Calu3 (cell line): ENCODE measurements at regions not wholly inside any gene's neighbourhood (a gene's known extent, or its start where the extent isn't known, plus 50 kb on each side); places are given as distances from the start of the nearest gene placed in this dataset.

Experiments used
- BruUV-seq: library from RNA; stranded (reverse); fragments of 400-500 nt; replicated peaks from 2 replicates; lab custom pipeline; 2021; lab: Mats Ljungman, UMichigan
- CTCF ChIA-PET: fragments of 300-600 bp; sonication (Branson Sonifier 250); formaldehyde crosslinking; loops from one replicate; lab custom pipeline; 2022; ENCODE audit warnings: antibody characterized with exemption; lab: Charles Lee
- DNase-seq: peaks from one replicate; pipeline ENCODE4 v3.0.0; 2022
- H3K27ac Mint-ChIP-seq: one replicate; pipeline ENCODE4 v1.8.0; 2022; ENCODE audit warnings: mixed read lengths; ENCODE audit not compliant: unreplicated experiment
- H3K27me3 Mint-ChIP-seq: one replicate; pipeline ENCODE4 v1.8.0; 2022; ENCODE audit warnings: mixed read lengths; ENCODE audit not compliant: unreplicated experiment
- H3K36me3 Mint-ChIP-seq: one replicate; pipeline ENCODE4 v1.8.0; 2022; ENCODE audit warnings: mild to moderate bottlenecking, moderate library complexity, mixed read lengths; ENCODE audit not compliant: insufficient read depth, unreplicated experiment
- H3K4me1 Mint-ChIP-seq: one replicate; pipeline ENCODE4 v1.8.0; 2022; ENCODE audit warnings: mild to moderate bottlenecking, low read depth, mixed read lengths; ENCODE audit not compliant: unreplicated experiment
- H3K4me3 Mint-ChIP-seq: one replicate; pipeline ENCODE4 v1.8.0; 2022; ENCODE audit warnings: mild to moderate bottlenecking, low read depth, moderate library complexity, mixed read lengths; ENCODE audit not compliant: unreplicated experiment
- H3K9me3 Mint-ChIP-seq: one replicate; pipeline ENCODE4 v1.8.0; 2022; ENCODE audit warnings: low read depth, mixed read lengths; ENCODE audit not compliant: unreplicated experiment
- CTCF ChIP-seq: fragments of 200-600 bp; IDR thresholded peaks from one replicate; pipeline ENCODE4 v1.8.0; 2022; ENCODE audit warnings: antibody characterized with exemption; ENCODE audit not compliant: unreplicated experiment
- intact Hi-C: fragments of 100-400 bp; cut with micrococcal nuclease; formaldehyde crosslinking; loops from one replicate; pipeline ENCODE4 v1.10.0; 2022; ENCODE audit not compliant: unreplicated experiment

GRCh38 chr3:182605882-182606611 lies 187.3 kb upstream of the ATP11B start:
- BruUV-seq = no TSS peak
- H3K9me3 Mint-ChIP-seq = no peaks in the 10 kb centered on the region
- intact Hi-C loops = loop anchor here (5.0 kb wide), 2 partner anchors 119 to 314 kb away; no protein-coding TSS in a partner anchor
- CTCF ChIA-PET = interaction anchor here (0.5 to 1.3 kb wide), 10 partner anchors 9 to 769 kb away, joined by 3 to 10 read pairs (median 3); no protein-coding TSS in a partner anchor
- no peak for TF ChIP-seq CTCF
- peaks cover 5% of the 10 kb centered on the region for H3K36me3 Mint-ChIP-seq
- DNase-seq = peak; percentile 41
- no peaks in the 10 kb centered on the region for H3K27me3 Mint-ChIP-seq
- peak overlapping the region; percentile 37 for H3K27ac Mint-ChIP-seq
- H3K4me1 Mint-ChIP-seq = peaks cover 67% of the 10 kb centered on the region
- H3K4me3 Mint-ChIP-seq = no peak overlapping the region

GRCh38 chr3:182606905-182607504 lies 186.3 kb upstream of the ATP11B start:
- DNase-seq = no peak
- CTCF ChIA-PET = interaction anchor here (0.6 to 0.8 kb wide), 2 partner anchors 83 to 770 kb away, joined by 5 read pairs; no protein-coding TSS in a partner anchor
- intact Hi-C loops = loop anchor here (5.0 kb wide), 2 partner anchors 120 to 315 kb away; no protein-coding TSS in a partner anchor
- Mint-ChIP-seq H3K4me3 (no peak overlapping the region), H3K9me3 (no peaks in the 10 kb centered on the region), H3K27me3 (no peaks in the 10 kb centered on the region), H3K27ac (no peak overlapping the region), H3K36me3 (peaks cover 5% of the 10 kb centered on the region), H3K4me1 (peaks cover 71% of the 10 kb centered on the region)
- TF ChIP-seq CTCF = no peak
- no TSS peak for BruUV-seq

GRCh38 chr3:182608832-182609231 lies 184.5 kb upstream of the ATP11B start:
- intact Hi-C loops = loop anchor here (5.0 kb wide), 2 partner anchors 122 to 317 kb away; no protein-coding TSS in a partner anchor
- no TSS peak for BruUV-seq
- CTCF ChIA-PET = interaction anchor here (0.6 to 0.8 kb wide), 2 partner anchors 671 to 1369 kb away, joined by 5 read pairs; no protein-coding TSS in a partner anchor
- Mint-ChIP-seq H3K36me3 (peaks cover 5% of the 10 kb centered on the region), H3K27ac (peak overlapping the region; percentile 79), H3K9me3 (no peaks in the 10 kb centered on the region), H3K4me1 (peaks cover 74% of the 10 kb centered on the region), H3K4me3 (no peak overlapping the region), H3K27me3 (no peaks in the 10 kb centered on the region)
- no peak for TF ChIP-seq CTCF
- DNase-seq = no peak

GRCh38 chr3:182609575-182610156 lies 183.6 kb upstream of the ATP11B start:
- Mint-ChIP-seq H3K4me3 (peak overlapping the region; percentile 55), H3K9me3 (no peaks in the 10 kb centered on the region), H3K36me3 (peaks cover 5% of the 10 kb centered on the region), H3K4me1 (peaks cover 65% of the 10 kb centered on the region), H3K27ac (peak overlapping the region; percentile 79), H3K27me3 (no peaks in the 10 kb centered on the region)
- BruUV-seq = no TSS peak
- peak; percentile 84 for DNase-seq
- CTCF ChIA-PET = interaction anchor here (0.8 to 1.0 kb wide), 3 partner anchors 12 to 1370 kb away, joined by 3 to 5 read pairs (median 3); no protein-coding TSS in a partner anchor
- intact Hi-C loops = loop anchor here (5.0 kb wide), 2 partner anchors 122 to 317 kb away; no protein-coding TSS in a partner anchor
- no peak for TF ChIP-seq CTCF
